ENCODE measurements at regions not wholly inside any gene's neighbourhood (a gene's known extent, or its start where the extent isn't known, plus 50 kb on each side); places are given as distances from the start of the nearest gene placed in this dataset.
A peak's percentile ranks its signal among the peaks of the same experiment; 100 is the strongest.
"Not testable (repeated sequence)": the region's sequence is repeated elsewhere in the genome, so short reads cannot be mapped to it uniquely, and the experiment has no call there.

- no peak for DNase-seq (ENCODE audit: extremely low read depth, low read depth)
These were observed 731.1 kb upstream of the DIAPH2 start for GRCh38 chrX:95953564-95953963.

DNA sequence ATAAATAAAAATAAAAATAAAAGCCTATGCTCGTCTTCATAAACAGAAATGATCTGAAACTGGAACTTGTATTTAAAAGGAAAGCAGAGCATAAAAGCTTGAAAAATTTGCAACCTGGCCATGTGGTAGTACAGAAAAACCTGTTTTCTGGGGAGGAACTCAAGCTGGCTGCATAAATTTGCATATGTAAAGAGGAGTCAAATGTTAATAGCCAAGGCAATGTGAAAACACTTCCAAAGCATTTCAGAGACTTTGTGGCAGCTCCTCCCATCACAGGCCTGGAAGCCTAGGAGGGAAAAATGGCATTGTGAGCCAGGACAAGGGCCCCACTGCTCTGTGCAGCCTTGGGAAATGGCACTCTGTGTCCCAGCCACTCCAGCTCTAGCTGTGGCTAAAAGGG, 727.9 kb upstream of the DIAPH2 start:
- DNase-seq (ENCODE audit: extremely low read depth, low read depth), result no peak

DNA sequence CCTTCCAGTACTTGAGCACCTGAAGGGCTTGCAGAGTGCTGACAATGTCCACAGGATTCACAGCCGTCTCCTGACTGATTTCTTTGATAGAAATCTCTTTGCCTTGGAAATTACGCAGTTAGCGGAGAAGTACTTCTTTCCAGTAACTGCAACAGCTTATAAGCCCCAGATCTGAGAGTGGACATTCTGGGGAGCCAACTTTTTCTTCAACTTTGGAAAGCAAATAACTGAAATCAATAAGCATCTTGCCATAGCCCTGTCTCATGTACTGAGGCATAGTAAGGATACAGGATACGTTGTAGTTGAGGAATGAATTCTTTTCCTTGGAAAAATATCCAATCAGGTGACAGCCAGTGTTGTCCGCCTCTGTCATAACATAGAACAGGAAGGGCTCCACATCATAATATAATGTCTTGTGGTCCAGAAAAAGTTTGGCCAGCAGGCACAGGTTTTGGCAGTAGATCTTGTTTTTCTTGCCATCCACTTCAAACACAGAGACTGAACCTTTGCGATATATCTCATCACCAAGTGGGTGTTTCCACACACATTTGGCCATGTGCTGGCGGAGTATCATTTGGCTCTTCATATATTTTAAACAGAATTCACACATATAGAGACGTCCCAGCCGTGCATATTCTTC, 711.1 kb upstream of the DIAPH2 start:
- DNase-seq (ENCODE audit: extremely low read depth, low read depth), result not testable (repeated sequence)

- DNase-seq (ENCODE audit: extremely low read depth, low read depth), result no peak
These were observed 710.6 kb upstream of the DIAPH2 start for GRCh38 chrX:95974096-95974470.

DNA sequence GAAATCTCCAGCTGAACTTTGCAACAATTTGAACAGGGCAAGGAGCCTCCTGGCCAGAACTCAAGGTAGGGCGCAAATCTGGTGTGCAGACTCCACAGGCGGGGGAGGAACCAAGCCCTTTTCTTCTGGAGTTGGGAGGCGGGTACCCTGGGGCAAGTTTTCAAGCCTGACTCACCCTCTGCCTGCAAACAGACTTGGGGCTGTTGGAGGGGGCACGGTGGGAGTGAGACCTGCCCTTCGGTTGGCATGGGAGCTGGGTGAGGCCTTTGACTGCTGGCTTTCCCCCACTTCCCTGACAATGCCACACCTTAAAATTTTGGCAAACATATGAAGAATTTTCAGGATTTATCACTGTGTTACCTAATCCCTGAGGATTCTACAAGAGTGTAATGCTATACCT, 709.8 kb upstream of the DIAPH2 start:
- no peak for DNase-seq (ENCODE audit: extremely low read depth, low read depth)

DNA sequence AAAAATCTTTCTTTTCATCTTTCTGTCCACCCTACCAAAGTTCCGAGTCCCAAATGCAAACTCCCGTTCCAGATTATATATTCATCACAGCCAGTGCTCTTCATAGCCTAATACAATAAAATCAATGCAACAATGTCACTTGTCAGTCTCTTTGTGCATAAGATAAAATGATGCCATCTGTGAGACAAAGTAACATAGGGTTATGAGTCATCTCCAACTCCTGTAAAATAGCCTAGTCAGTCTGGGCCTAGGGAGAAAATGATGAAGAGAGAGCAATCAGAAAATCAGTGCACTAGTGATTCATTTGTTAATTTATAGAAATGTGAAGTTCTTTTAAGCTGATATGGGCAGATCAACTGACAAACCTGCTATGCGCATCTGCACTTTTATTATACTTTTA, 689.1 kb upstream of the DIAPH2 start:
- DNase-seq (ENCODE audit: extremely low read depth, low read depth), result no peak

- DNase-seq (ENCODE audit: extremely low read depth, low read depth), result no peak
These were observed 688.3 kb upstream of the DIAPH2 start for GRCh38 chrX:95996294-95996693.

GRCh38 chrX:96002431-96002830, 682.2 kb upstream of the DIAPH2 start:
- DNase-seq (ENCODE audit: extremely low read depth, low read depth), result no peak

GRCh38 chrX:96004386-96004785, 680.3 kb upstream of the DIAPH2 start:
- DNase-seq (ENCODE audit: extremely low read depth, low read depth), result peak; percentile 36

GRCh38 chrX:96006281-96006680, 678.4 kb upstream of the DIAPH2 start:
- DNase-seq (ENCODE audit: extremely low read depth, low read depth), result no peak

- peak; percentile 25 for DNase-seq (ENCODE audit: extremely low read depth, low read depth)
These were observed 657.2 kb upstream of the DIAPH2 start for GRCh38 chrX:96027407-96027806.

DNA sequence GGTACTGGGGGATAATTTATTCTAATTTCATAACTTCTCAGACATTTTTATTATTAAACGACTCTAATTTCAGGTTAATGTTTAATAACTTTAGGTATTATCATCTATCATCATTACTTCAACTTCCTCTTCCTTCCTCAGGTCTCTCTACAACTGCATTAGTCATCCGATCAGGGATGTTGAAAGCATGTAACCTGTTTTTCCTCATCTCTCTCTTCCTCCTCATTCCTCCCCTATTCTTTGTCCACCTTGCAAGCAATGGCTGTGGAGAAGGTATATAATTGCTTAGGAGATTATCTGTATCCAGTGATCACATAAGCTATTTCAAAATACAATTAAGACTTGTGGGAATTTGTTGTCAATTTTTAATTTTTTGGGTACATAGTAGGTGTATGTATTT, 632.6 kb upstream of the DIAPH2 start:
- DNase-seq (ENCODE audit: extremely low read depth, low read depth), result no peak

GRCh38 chrX:96081891-96082290, 602.8 kb upstream of the DIAPH2 start:
- no peak for DNase-seq (ENCODE audit: extremely low read depth, low read depth)

- DNase-seq (ENCODE audit: extremely low read depth, low read depth), result no peak
These were observed 590.0 kb upstream of the DIAPH2 start for GRCh38 chrX:96094616-96095015.

GRCh38 chrX:96098471-96098870, 586.2 kb upstream of the DIAPH2 start:
- DNase-seq (ENCODE audit: extremely low read depth, low read depth), result no peak

DNA sequence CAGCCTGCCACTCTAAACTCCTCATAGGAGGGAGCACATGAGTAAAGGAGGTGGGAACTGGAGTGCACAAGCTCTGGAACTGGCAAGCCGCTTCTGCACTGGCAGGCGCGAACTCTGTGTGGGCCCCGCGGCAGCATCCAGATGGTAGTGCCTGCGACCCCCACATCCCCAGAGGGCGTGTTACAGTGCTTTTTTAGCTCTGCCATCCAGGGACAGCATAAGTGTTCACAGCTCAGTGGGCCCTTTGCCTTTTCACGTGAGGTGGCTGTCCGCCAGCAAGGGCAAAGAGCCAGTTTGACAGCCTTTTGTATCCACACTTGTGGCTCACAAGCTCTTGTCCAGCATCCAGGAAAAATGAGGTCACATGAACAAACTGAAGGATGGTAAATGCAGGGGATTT, 581.6 kb upstream of the DIAPH2 start:
- no peak for DNase-seq (ENCODE audit: extremely low read depth, low read depth)

GRCh38 chrX:96112689-96113088, 572.0 kb upstream of the DIAPH2 start:
- DNase-seq (ENCODE audit: extremely low read depth, low read depth), result no peak

DNA sequence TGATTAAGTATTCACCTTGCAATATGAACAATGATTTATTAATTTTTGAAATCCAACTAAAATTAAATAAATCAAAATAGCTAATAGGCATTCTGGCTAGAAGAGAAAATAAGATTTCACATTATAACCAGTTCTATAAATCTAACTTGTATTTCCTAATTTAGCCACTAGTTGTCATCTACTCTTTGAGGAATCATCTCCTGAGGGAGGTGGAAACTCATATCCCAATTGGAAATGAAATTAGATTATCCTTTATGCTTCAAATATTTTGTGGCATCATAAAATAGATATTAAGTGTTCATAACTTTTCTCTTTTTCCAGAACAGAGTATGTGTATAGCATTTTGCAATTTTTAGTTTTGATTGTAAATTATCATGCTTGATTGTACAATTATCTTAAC, 558.5 kb upstream of the DIAPH2 start:
- DNase-seq (ENCODE audit: extremely low read depth, low read depth), result no peak

- not testable (repeated sequence) for DNase-seq (ENCODE audit: extremely low read depth, low read depth)
These were observed 556.6 kb upstream of the DIAPH2 start for GRCh38 chrX:96128058-96128457.

DNA sequence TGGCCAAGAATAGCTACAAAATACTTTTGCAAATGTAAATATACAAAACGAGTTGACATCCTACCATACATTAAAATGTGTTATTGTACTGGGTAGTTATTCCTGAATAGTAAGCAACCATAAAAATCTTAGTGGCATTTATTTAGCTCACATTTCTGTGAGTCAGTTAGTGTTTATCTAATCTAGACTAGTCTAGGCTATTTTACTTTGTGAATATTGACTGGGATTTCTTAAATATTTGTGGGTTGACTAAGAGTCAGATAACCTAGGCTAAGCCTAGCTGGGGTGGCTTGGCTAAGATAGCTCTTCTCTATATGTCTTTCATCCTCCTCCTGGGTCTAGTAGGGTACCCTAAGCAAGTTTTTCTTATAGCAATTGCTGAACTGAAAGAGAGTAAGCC, 543.8 kb upstream of the DIAPH2 start:
- no peak for DNase-seq (ENCODE audit: extremely low read depth, low read depth)

- DNase-seq (ENCODE audit: extremely low read depth, low read depth), result no peak
These were observed 537.0 kb upstream of the DIAPH2 start for GRCh38 chrX:96147681-96148080.

DNA sequence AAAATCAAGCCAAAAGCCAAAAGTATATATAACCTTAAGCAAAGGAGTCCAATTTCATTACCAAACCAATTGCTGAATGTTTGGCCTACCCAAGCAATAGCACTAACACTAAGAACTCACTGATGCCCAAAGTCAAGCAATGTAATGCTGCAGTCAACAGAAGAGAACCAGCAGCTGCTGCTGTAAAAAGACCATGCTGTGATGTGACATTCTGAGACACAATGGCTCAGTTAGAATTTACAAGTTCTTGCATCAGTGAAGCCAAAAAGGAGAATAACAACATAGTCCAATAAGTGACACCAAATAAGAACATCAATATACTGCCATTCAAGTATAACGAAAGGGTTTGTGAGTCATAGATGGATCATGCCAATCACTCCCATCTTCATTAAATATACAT, 514.0 kb upstream of the DIAPH2 start:
- DNase-seq (ENCODE audit: extremely low read depth, low read depth), result no peak

GRCh38 chrX:96176921-96177320, 507.7 kb upstream of the DIAPH2 start:
- no peak for DNase-seq (ENCODE audit: extremely low read depth, low read depth)

Data from NCI-H460 (cell line).